Peyer's patch (tissue), 4 donors: ENCODE measurements at regions not wholly inside any gene's neighbourhood (a gene's known extent, or its start where the extent isn't known, plus 50 kb on each side); places are given as distances from the start of the nearest gene placed in this dataset.
"Not testable (repeated sequence)": the region's sequence is repeated elsewhere in the genome, so short reads cannot be mapped to it uniquely, and the experiment has no call there.

Source experiments
- DNase-seq, 3 donors: peaks; one replicate each; pipeline ENCODE4 v3.0.0-alpha.2; 2017 to 2019
- H3K27ac ChIP-seq, 4 donors: fragments of 200-600 bp; sonication (generic); one replicate each; pipeline ENCODE4 v1.5.1; 2016 to 2019
- H3K27me3 ChIP-seq, 2 donors: fragments of 200-600 bp; sonication (generic); one replicate each; pipeline ENCODE4 v1.5.1; 2019
- H3K36me3 ChIP-seq, 3 donors: fragments of 200-600 bp; sonication (generic); one replicate each; pipeline ENCODE4 v1.5.1; 2016 to 2019
- H3K4me1 ChIP-seq, 4 donors: fragments of 200-600 bp; sonication (generic); one replicate each; pipeline ENCODE4 v1.5.1; 2016 to 2019
- H3K4me3 ChIP-seq, 4 donors: fragments of 200-600 bp; sonication (generic); 1 replicate in 3 of 4; 2 replicates in 1 of 4; pipeline ENCODE4 v1.5.1; 2016 to 2019; ENCODE audit warnings: mild to moderate bottlenecking in 1 of 4
- H3K9me3 ChIP-seq, 4 donors: fragments of 200-600 bp; sonication (generic); one replicate each; pipeline ENCODE4 v1.5.1; 2016 to 2019; ENCODE audit warnings: mild to moderate bottlenecking in 1 of 4
- CTCF ChIP-seq, 6 experiments: fragments of 450-650 bp in 4 of 6; fragments of 200-600 bp in 2 of 6; sonication (generic) in 1 of 6; IDR thresholded peaks; one replicate each; pipeline ENCODE4 v1.5.1; 2017 to 2019; ENCODE audit warnings: antibody characterized with exemption in 6 of 6, mild to moderate bottlenecking in 3 of 6, moderate library complexity in 1 of 6
- POLR2A ChIP-seq, 2 donors: fragments of 450-650 bp; IDR thresholded peaks; one replicate each; pipeline ENCODE4 v1.5.1; 2017; ENCODE audit warnings: antibody characterized with exemption in 2 of 2, mild to moderate bottlenecking in 2 of 2, moderate library complexity in 2 of 2

- Histone ChIP-seq H3K4me3 (no peak overlapping the region), H3K27me3 (no peaks in the 10 kb centered on the region), H3K36me3 (no peaks in the 10 kb centered on the region), H3K9me3 (no peaks in the 10 kb centered on the region), H3K27ac (no peak overlapping the region), H3K4me1 (no peaks in the 10 kb centered on the region)
- DNase-seq, result no peak
- TF ChIP-seq POLR2A (IDR thresholded peaks at IDR 0.05) (no peak), CTCF (IDR thresholded peaks at IDR 0.05) (no peak)
Observed at GRCh38 chr4:57351731-57352130, 241.5 kb upstream of the IGFBP7 start.

GRCh38 chr4:57344296-57344695 is 234.1 kb upstream of the IGFBP7 start:
- Histone ChIP-seq H3K4me1 (no peaks in the 10 kb centered on the region), H3K27me3 (no peaks in the 10 kb centered on the region), H3K4me3 (no peak overlapping the region), H3K9me3 (no peaks in the 10 kb centered on the region), H3K36me3 (no peaks in the 10 kb centered on the region), H3K27ac (no peak overlapping the region)
- no peak for TF ChIP-seq CTCF (IDR thresholded peaks at IDR 0.05)
- no peak for TF ChIP-seq POLR2A (IDR thresholded peaks at IDR 0.05)
- no peak for DNase-seq

- no peaks in the 10 kb centered on the region for H3K4me1 ChIP-seq
- H3K36me3 ChIP-seq, result no peaks in the 10 kb centered on the region
- no peaks in the 10 kb centered on the region for H3K27me3 ChIP-seq
- H3K4me3 ChIP-seq, result no peak overlapping the region
- DNase-seq, result no peak
- no peak overlapping the region for H3K27ac ChIP-seq
- no peaks in the 10 kb centered on the region for H3K9me3 ChIP-seq
- TF ChIP-seq CTCF (IDR thresholded peaks at IDR 0.05) (no peak), POLR2A (IDR thresholded peaks at IDR 0.05) (no peak)
Observed at GRCh38 chr4:57342411-57342810, 232.2 kb upstream of the IGFBP7 start.

GRCh38 chr4:57338861-57339260 is 228.7 kb upstream of the IGFBP7 start:
- H3K27ac ChIP-seq, DNase-seq, H3K36me3 ChIP-seq, H3K27me3 ChIP-seq, H3K4me3 ChIP-seq, H3K4me1 ChIP-seq, H3K9me3 ChIP-seq: not testable (repeated sequence)

- no peak for DNase-seq
- H3K27ac ChIP-seq, result no peak overlapping the region
- no peaks in the 10 kb centered on the region for H3K36me3 ChIP-seq
- no peak for TF ChIP-seq POLR2A (IDR thresholded peaks at IDR 0.05)
- no peak for TF ChIP-seq CTCF (IDR thresholded peaks at IDR 0.05)
- no peaks in the 10 kb centered on the region for H3K9me3 ChIP-seq
- H3K4me3 ChIP-seq, result no peak overlapping the region
- no peaks in the 10 kb centered on the region for H3K4me1 ChIP-seq
- no peaks in the 10 kb centered on the region for H3K27me3 ChIP-seq
Observed at GRCh38 chr4:57333684-57334083, 223.5 kb upstream of the IGFBP7 start.

GRCh38 chr4:57331959-57332358 is 221.8 kb upstream of the IGFBP7 start:
- Histone ChIP-seq H3K36me3 (no peaks in the 10 kb centered on the region), H3K27ac (no peak overlapping the region), H3K4me3 (no peak overlapping the region), H3K27me3 (no peaks in the 10 kb centered on the region), H3K4me1 (no peaks in the 10 kb centered on the region), H3K9me3 (no peaks in the 10 kb centered on the region)
- TF ChIP-seq CTCF (IDR thresholded peaks at IDR 0.05) (no peak), POLR2A (IDR thresholded peaks at IDR 0.05) (no peak)
- DNase-seq, result no peak
